DOHH2 (cell line): ENCODE measurements at regions not wholly inside any gene's neighbourhood (a gene's known extent, or its start where the extent isn't known, plus 50 kb on each side); places are given as distances from the start of the nearest gene placed in this dataset.

Experiments used
- H3F3A ChIP-seq: fragments of 200-600 bp; sonication (generic), shearing (Covaris generic); 2 replicates; pipeline ENCODE4 v1.6.0; 2016; ENCODE audit warnings: antibody characterized with exemption, mild to moderate bottlenecking; ENCODE audit not compliant: control insufficient read depth, insufficient read depth
- H3K27ac ChIP-seq: fragments of 200-600 bp; sonication (generic); 2 replicates; pipeline ENCODE4 v1.5.1; 2014; ENCODE audit warnings: low read depth, mild to moderate bottlenecking, low read length, moderate library complexity
- H3K27me3 ChIP-seq: fragments of 200-600 bp; sonication (generic); 2 replicates; pipeline ENCODE4 v1.6.1; 2014; ENCODE audit warnings: mild to moderate bottlenecking, low read length, mixed read lengths; ENCODE audit not compliant: control insufficient read depth
- H3K36me3 ChIP-seq: fragments of 200-600 bp; sonication (generic); 2 replicates; pipeline ENCODE4 v1.6.1; 2014; ENCODE audit warnings: mild to moderate bottlenecking, low read length, moderate library complexity, mixed read lengths; ENCODE audit not compliant: control insufficient read depth
- H3K4me1 ChIP-seq: fragments of 200-600 bp; sonication (generic); 2 replicates; pipeline ENCODE4 v1.6.1; 2014; ENCODE audit warnings: mild to moderate bottlenecking, low read length, mixed read lengths; ENCODE audit not compliant: control insufficient read depth
- H3K4me2 ChIP-seq: fragments of 200-600 bp; sonication (generic); 2 replicates; pipeline ENCODE4 v1.6.0; 2014; ENCODE audit warnings: mild to moderate bottlenecking, low read length, moderate library complexity
- H3K4me3 ChIP-seq: fragments of 200-600 bp; sonication (generic); 2 replicates; pipeline ENCODE4 v1.5.1; 2014; ENCODE audit warnings: mild to moderate bottlenecking, low read length, mixed read lengths
- H3K79me2 ChIP-seq: fragments of 200-600 bp; sonication (generic); 2 replicates; pipeline ENCODE4 v1.6.1; 2014; ENCODE audit warnings: mild to moderate bottlenecking, low read length, mixed read lengths; ENCODE audit not compliant: control insufficient read depth
- H3K9me2 ChIP-seq: fragments of 200-600 bp; sonication (generic); replicated peaks from 2 replicates; pipeline ENCODE4 v1.6.1; 2014; ENCODE audit warnings: mild to moderate bottlenecking, low read length, mixed read lengths; ENCODE audit not compliant: control insufficient read depth
- H3K9me3 ChIP-seq: fragments of 200-600 bp; sonication (generic); 2 replicates; pipeline ENCODE4 v1.6.1; 2014; ENCODE audit warnings: antibody characterized with exemption, low read length, mixed read lengths; ENCODE audit not compliant: control insufficient read depth, insufficient read depth
- H4K20me1 ChIP-seq: fragments of 200-600 bp; sonication (generic); 2 replicates; pipeline ENCODE4 v1.6.0; 2014; ENCODE audit warnings: low read depth, mild to moderate bottlenecking, antibody characterized with exemption, low read length, moderate library complexity; ENCODE audit not compliant: control insufficient read depth, insufficient read depth
- CTCF ChIP-seq: fragments of 200-600 bp; sonication (generic); IDR thresholded peaks from one replicate; pipeline ENCODE4 v1.5.1; 2014; ENCODE audit warnings: antibody characterized with exemption, mild to moderate bottlenecking, low read depth, low read length; ENCODE audit not compliant: poor library complexity, severe bottlenecking
- EZH2phosphoT487 ChIP-seq: fragments of 200-600 bp; sonication (generic); IDR thresholded peaks from 2 replicates; pipeline ENCODE4 v1.6.1; 2017; ENCODE audit warnings: borderline replicate concordance, mild to moderate bottlenecking, antibody characterized with exemption, low read length, moderate library complexity, mixed read lengths

GRCh38 chr1:175829845-175830244 lies 86.5 kb upstream of the TNR start:
- no peak overlapping the region for H3K4me3 ChIP-seq
- TF ChIP-seq EZH2phosphoT487 (no peak), CTCF (no peak)
- H3K79me2 ChIP-seq: no peaks in the 10 kb centered on the region
- no peaks in the 10 kb centered on the region for H3K27me3 ChIP-seq
- H3K9me2 ChIP-seq: no peaks in the 10 kb centered on the region
- no peaks in the 10 kb centered on the region for H4K20me1 ChIP-seq
- H3K4me1 ChIP-seq: no peaks in the 10 kb centered on the region
- no peaks in the 10 kb centered on the region for H3K36me3 ChIP-seq
- H3F3A ChIP-seq: no peaks in the 10 kb centered on the region
- no peaks in the 10 kb centered on the region for H3K9me3 ChIP-seq
- no peak overlapping the region for H3K27ac ChIP-seq
- no peak overlapping the region for H3K4me2 ChIP-seq

GRCh38 chr1:175826705-175827104 lies 83.3 kb upstream of the TNR start:
- TF ChIP-seq CTCF (no peak), EZH2phosphoT487 (no peak)
- Histone ChIP-seq H3K4me1 (no peaks in the 10 kb centered on the region), H3K36me3 (no peaks in the 10 kb centered on the region), H3K79me2 (no peaks in the 10 kb centered on the region), H3K4me2 (no peak overlapping the region), H4K20me1 (no peaks in the 10 kb centered on the region), H3F3A (no peaks in the 10 kb centered on the region), H3K4me3 (no peak overlapping the region), H3K27ac (no peak overlapping the region), H3K9me3 (no peaks in the 10 kb centered on the region), H3K9me2 (no peaks in the 10 kb centered on the region), H3K27me3 (no peaks in the 10 kb centered on the region; the same call in 1 of the 2 replicates)

- Histone ChIP-seq H3K36me3 (no peaks in the 10 kb centered on the region), H3K27ac (no peak overlapping the region), H3F3A (no peaks in the 10 kb centered on the region), H3K79me2 (no peaks in the 10 kb centered on the region), H3K4me2 (no peak overlapping the region), H3K9me3 (no peaks in the 10 kb centered on the region), H4K20me1 (no peaks in the 10 kb centered on the region), H3K9me2 (no peaks in the 10 kb centered on the region), H3K4me3 (no peak overlapping the region), H3K27me3 (no peaks in the 10 kb centered on the region; the same call in 1 of the 2 replicates), H3K4me1 (no peaks in the 10 kb centered on the region)
- TF ChIP-seq CTCF (peak; percentile 75), EZH2phosphoT487 (no peak)
Measured at GRCh38 chr1:175824079-175824478, 80.7 kb upstream of the TNR start.

- no peaks in the 10 kb centered on the region for H3F3A ChIP-seq
- H3K79me2 ChIP-seq: no peaks in the 10 kb centered on the region
- no peaks in the 10 kb centered on the region; the same call in 1 of the 2 replicates for H3K27me3 ChIP-seq
- H3K9me3 ChIP-seq: no peaks in the 10 kb centered on the region
- no peaks in the 10 kb centered on the region for H3K9me2 ChIP-seq
- TF ChIP-seq EZH2phosphoT487 (no peak), CTCF (no peak)
- no peaks in the 10 kb centered on the region for H3K36me3 ChIP-seq
- H4K20me1 ChIP-seq: no peaks in the 10 kb centered on the region
- H3K4me1 ChIP-seq: no peaks in the 10 kb centered on the region
- H3K4me3 ChIP-seq: no peak overlapping the region
- no peak overlapping the region for H3K27ac ChIP-seq
- no peak overlapping the region for H3K4me2 ChIP-seq
Measured at GRCh38 chr1:175823406-175823805, 80.0 kb upstream of the TNR start.
